ENCODE measurements at regions not wholly inside any gene's neighbourhood (a gene's known extent, or its start where the extent isn't known, plus 50 kb on each side); places are given as distances from the start of the nearest gene placed in this dataset.

DNA sequence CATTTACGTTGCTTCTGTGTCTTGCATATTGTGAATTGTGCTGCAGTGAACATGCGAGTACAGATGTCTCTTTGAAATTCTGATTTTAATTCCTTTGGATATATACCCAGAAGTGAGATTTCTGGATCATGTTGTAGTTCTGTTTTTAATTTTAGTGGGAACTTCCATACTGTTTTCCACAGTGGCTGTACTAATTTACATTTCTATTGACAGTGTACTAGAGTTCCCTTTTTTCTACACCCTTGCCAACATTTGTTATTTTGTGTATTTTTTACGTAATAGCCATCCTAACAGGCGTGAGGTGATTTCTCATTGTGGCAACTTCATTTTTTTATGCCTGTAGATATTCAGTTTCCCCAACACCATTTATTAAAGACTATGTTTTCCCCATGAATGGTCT lies 144.7 kb upstream of the INHBA start:
- intact Hi-C loops (cut with DNase I), result no loop called here
- TF ChIP-seq, protein P1, sequence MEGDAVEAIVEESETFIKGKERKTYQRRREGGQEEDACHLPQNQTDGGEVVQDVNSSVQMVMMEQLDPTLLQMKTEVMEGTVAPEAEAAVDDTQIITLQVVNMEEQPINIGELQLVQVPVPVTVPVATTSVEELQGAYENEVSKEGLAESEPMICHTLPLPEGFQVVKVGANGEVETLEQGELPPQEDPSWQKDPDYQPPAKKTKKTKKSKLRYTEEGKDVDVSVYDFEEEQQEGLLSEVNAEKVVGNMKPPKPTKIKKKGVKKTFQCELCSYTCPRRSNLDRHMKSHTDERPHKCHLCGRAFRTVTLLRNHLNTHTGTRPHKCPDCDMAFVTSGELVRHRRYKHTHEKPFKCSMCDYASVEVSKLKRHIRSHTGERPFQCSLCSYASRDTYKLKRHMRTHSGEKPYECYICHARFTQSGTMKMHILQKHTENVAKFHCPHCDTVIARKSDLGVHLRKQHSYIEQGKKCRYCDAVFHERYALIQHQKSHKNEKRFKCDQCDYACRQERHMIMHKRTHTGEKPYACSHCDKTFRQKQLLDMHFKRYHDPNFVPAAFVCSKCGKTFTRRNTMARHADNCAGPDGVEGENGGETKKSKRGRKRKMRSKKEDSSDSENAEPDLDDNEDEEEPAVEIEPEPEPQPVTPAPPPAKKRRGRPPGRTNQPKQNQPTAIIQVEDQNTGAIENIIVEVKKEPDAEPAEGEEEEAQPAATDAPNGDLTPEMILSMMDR (IDR thresholded peaks at IDR 0.05), result no peak

DNA sequence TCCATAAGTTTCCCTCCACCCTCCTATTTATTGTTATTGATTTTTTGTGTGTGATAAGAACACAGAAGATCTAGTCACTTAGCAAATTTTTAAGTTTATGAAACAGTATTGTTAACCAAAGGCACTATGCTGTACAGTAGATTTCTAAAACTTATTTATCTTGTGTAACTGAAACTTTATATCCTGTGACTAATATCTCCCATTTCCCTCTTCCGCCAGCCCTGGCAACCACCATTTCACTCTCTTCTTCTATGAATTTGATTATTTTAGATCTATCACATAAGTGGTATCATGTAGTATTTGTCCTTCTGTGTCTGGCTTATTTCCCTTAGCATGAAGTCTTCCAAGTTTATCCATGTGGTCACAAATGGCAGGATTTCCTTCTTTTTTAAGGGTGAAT lies 144.3 kb upstream of the INHBA start:
- no peak for ATAC-seq
- Histone ChIP-seq H3K4me1 (no peaks in the 10 kb centered on the region), H3K4me3 (no peak overlapping the region), H3K9me3 (peaks cover 0 to 7% of the 10 kb centered on the region in 2 donors), H3K27ac (no peak overlapping the region), H3K36me3 (no peaks in the 10 kb centered on the region), H3K27me3 (no peaks in the 10 kb centered on the region)
- intact Hi-C loops (cut with DNase I), result no loop called here
- DNase-seq, result no peak
- TF ChIP-seq, protein P1 (IDR thresholded peaks at IDR 0.05), result no peak

More for the DNA sequence above, 144.7 kb upstream of the INHBA start:
- Histone ChIP-seq H3K27me3 (no peaks in the 10 kb centered on the region), H3K27ac (no peak overlapping the region), H3K4me1 (no peaks in the 10 kb centered on the region), H3K36me3 (no peaks in the 10 kb centered on the region), H3K4me3 (no peak overlapping the region), H3K9me3 (peaks cover 0 to 7% of the 10 kb centered on the region in 2 donors)
- ATAC-seq, result no peak
- DNase-seq, result no peak

DNA sequence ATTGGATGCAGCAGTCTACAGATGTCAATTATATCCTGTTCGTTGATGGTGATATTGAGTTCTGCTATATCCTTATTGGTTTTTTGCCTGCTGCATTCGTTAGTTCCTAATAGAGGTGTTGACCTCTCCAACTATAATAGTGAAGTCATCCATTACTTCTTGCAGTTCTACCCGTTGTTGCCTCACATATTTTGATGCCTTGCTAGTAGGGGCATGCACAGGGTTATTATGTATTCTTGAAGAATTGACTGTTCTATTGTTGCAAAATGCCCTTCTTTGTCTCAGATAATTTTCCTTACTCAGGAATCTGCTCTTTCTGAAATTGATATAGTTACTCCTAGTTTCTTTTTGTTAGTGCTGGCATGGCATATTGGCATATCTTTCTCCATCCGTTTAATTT lies 140.1 kb upstream of the INHBA start:
- H3K27ac ChIP-seq, result no peak overlapping the region
- no peaks in the 10 kb centered on the region for H3K9me3 ChIP-seq
- ATAC-seq, result no peak
- TF ChIP-seq, protein P1 (IDR thresholded peaks at IDR 0.05), result no peak
- no peaks in the 10 kb centered on the region for H3K27me3 ChIP-seq
- no peaks in the 10 kb centered on the region for H3K36me3 ChIP-seq
- intact Hi-C loops (cut with DNase I), result no loop called here
- DNase-seq, result no peak
- H3K4me3 ChIP-seq, result no peak overlapping the region
- H3K4me1 ChIP-seq, result no peaks in the 10 kb centered on the region

DNA sequence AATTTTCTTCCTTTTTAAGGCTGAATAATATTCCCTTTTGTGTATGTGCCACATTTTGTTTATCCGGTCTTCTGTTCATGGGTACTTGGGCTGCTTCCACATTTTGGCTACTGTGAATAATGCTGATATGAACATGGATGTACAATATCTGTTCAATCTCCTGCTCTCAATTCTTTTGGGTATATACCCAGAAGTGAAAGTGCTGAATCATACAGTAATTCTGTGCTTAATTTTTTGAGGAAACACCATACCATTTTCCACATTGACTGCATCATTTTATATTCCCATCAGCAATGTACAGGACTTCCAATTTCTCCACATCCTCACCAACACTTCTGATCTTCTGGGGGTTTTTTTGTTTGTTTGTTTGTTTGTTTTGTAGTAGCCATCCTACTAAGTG lies 135.0 kb upstream of the INHBA start:
- no peaks in the 10 kb centered on the region for H3K27me3 ChIP-seq
- intact Hi-C loops (cut with DNase I), result no loop called here
- no peak overlapping the region for H3K27ac ChIP-seq
- ATAC-seq (no peak), DNase-seq (no peak)
- no peaks in the 10 kb centered on the region for H3K9me3 ChIP-seq
- TF ChIP-seq, protein P1 (IDR thresholded peaks at IDR 0.05), result no peak
- no peaks in the 10 kb centered on the region for H3K36me3 ChIP-seq
- no peak overlapping the region for H3K4me3 ChIP-seq
- H3K4me1 ChIP-seq, result no peaks in the 10 kb centered on the region

DNA sequence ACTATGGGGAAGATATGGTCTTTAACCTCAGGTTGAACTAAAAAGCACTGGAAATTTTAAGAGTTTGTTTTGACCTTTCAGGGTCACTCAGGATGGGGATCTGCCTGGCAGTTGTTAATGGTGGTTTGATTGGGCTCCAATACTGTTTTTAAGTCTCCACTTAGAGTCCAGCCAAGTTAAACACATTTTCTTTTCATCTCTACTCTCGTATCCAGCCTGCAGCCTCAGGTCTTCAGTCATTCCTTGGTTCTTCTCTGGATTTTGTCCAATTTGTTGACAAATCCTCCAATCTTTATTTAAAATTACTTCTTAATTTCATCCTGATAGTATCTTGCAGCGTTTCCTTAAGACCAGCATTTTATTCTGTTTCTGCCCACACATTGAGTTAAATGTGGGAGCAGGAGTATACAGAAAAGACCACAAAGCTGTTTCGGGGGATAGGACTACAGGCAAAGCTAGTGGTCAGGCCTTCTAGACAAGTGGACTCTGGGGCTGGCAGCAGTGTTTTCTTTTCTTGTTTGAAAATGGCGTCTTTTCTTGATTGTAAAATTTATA lies 133.2 kb upstream of the INHBA start:
- Histone ChIP-seq H3K27ac (no peak overlapping the region), H3K4me1 (no peaks in the 10 kb centered on the region), H3K9me3 (peaks cover 0 to 13% of the 10 kb centered on the region in 2 donors), H3K4me3 (no peak overlapping the region), H3K27me3 (no peaks in the 10 kb centered on the region), H3K36me3 (no peaks in the 10 kb centered on the region)
- TF ChIP-seq, protein P1 (IDR thresholded peaks at IDR 0.05), result no peak
- no peak for ATAC-seq
- intact Hi-C loops (cut with DNase I), result no loop called here
- DNase-seq, result no peak
